ENCODE measurements at regions not wholly inside any gene's neighbourhood (a gene's known extent, or its start where the extent isn't known, plus 50 kb on each side); places are given as distances from the start of the nearest gene placed in this dataset.
"Not testable (repeated sequence)": the region's sequence is repeated elsewhere in the genome, so short reads cannot be mapped to it uniquely, and the experiment has no call there.

DNA sequence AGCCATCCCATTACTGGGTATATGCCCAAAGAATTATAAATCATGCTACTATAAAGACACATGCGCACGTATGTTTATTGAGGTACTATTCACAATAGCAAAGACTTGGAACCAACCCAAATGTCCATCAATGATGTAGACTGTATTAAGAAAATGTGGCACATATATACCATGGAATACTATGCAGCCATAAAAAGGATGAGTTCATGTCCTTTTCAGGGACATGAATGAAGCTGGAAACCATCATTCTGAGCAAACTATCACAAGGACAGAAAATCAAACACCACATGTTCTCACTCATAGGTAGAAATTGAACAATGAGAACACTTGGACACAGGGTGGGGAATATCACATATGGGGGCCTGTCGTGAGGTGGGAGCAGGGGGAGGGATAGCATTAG lies 103.5 kb upstream of the ADRA1B start:
- TF ChIP-seq, protein P1, sequence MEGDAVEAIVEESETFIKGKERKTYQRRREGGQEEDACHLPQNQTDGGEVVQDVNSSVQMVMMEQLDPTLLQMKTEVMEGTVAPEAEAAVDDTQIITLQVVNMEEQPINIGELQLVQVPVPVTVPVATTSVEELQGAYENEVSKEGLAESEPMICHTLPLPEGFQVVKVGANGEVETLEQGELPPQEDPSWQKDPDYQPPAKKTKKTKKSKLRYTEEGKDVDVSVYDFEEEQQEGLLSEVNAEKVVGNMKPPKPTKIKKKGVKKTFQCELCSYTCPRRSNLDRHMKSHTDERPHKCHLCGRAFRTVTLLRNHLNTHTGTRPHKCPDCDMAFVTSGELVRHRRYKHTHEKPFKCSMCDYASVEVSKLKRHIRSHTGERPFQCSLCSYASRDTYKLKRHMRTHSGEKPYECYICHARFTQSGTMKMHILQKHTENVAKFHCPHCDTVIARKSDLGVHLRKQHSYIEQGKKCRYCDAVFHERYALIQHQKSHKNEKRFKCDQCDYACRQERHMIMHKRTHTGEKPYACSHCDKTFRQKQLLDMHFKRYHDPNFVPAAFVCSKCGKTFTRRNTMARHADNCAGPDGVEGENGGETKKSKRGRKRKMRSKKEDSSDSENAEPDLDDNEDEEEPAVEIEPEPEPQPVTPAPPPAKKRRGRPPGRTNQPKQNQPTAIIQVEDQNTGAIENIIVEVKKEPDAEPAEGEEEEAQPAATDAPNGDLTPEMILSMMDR (IDR thresholded peaks at IDR 0.05), result not testable (repeated sequence)
- TF ChIP-seq POLR2A (IDR thresholded peaks at IDR 0.05), result not testable (repeated sequence)
